ENCODE measurements at regions not wholly inside any gene's neighbourhood (a gene's known extent, or its start where the extent isn't known, plus 50 kb on each side); places are given as distances from the start of the nearest gene placed in this dataset.

GRCh38 chr11:119845305-119845704 lies 116.3 kb upstream of the NECTIN1 start:
- DNase-seq (ENCODE audit: insufficient read length, low spot score) (no peak), FAIRE-seq (no peak)
- TF ChIP-seq CTCF (IDR thresholded peaks at IDR 0.05; ENCODE audit: insufficient read depth, missing control alignments), result no peak

DNA sequence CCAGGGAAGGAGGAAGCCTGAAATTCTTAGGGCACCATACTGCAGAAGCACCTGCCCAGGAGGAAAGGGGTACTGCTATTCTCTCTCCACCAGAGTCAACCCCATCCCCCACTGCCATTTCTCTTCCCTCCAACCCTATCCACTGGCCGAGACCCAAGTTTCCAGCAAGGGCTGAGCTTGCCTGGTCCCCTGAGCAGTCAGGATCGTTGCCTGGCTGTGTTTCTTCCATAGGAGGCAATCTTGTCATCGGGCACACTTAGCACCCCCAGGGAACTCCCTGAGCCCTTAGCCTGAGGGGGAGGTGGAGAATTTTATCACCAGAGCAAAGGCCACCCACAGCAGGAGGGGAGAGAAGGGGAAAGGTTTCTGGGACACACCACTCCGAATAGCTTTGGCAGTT lies 115.8 kb upstream of the NECTIN1 start:
- no peak for DNase-seq (ENCODE audit: insufficient read length, low spot score)
- no peak for TF ChIP-seq CTCF (IDR thresholded peaks at IDR 0.05; ENCODE audit: insufficient read depth, missing control alignments)

GRCh38 chr11:119843877-119844276 lies 114.9 kb upstream of the NECTIN1 start:
- no peak for TF ChIP-seq CTCF (IDR thresholded peaks at IDR 0.05; ENCODE audit: insufficient read depth, missing control alignments)
- FAIRE-seq (no peak), DNase-seq (ENCODE audit: insufficient read length, low spot score) (no peak)

More for the DNA sequence above, 115.8 kb upstream of the NECTIN1 start:
- FAIRE-seq, result no peak

DNA sequence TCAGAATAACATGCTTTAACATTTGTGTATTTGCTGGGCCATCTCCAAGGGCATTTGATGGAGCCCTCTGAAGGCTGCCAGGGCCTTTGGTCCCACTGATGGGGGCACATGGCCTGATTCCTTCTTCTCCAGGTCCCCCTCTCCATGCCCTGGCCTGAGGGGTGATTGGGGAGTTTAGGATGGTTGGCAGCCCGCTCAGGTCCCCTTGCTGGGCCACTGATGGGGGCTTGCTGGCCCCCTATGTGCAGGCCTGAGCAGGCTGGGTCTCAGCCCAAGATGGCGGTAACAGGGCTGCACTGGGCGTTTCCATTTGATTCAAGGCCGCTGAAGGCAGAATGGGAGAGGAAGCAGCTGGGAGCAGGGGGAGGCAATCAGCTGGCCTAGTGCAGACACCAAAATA lies 113.7 kb upstream of the NECTIN1 start:
- no peak for FAIRE-seq
- DNase-seq (ENCODE audit: insufficient read length, low spot score), result no peak
- no peak for TF ChIP-seq CTCF (IDR thresholded peaks at IDR 0.05; ENCODE audit: insufficient read depth, missing control alignments)

GRCh38 chr11:119839476-119840133 lies 110.6 kb upstream of the NECTIN1 start:
- DNase-seq (ENCODE audit: insufficient read length, low spot score) (no peak), FAIRE-seq (no peak)
- no peak for TF ChIP-seq CTCF (IDR thresholded peaks at IDR 0.05; ENCODE audit: insufficient read depth, missing control alignments)

GRCh38 chr11:119835753-119836152 lies 106.8 kb upstream of the NECTIN1 start:
- no peak for DNase-seq (ENCODE audit: insufficient read length, low spot score)
- FAIRE-seq, result no peak
- TF ChIP-seq CTCF (IDR thresholded peaks at IDR 0.05; ENCODE audit: insufficient read depth, missing control alignments), result no peak

DNA sequence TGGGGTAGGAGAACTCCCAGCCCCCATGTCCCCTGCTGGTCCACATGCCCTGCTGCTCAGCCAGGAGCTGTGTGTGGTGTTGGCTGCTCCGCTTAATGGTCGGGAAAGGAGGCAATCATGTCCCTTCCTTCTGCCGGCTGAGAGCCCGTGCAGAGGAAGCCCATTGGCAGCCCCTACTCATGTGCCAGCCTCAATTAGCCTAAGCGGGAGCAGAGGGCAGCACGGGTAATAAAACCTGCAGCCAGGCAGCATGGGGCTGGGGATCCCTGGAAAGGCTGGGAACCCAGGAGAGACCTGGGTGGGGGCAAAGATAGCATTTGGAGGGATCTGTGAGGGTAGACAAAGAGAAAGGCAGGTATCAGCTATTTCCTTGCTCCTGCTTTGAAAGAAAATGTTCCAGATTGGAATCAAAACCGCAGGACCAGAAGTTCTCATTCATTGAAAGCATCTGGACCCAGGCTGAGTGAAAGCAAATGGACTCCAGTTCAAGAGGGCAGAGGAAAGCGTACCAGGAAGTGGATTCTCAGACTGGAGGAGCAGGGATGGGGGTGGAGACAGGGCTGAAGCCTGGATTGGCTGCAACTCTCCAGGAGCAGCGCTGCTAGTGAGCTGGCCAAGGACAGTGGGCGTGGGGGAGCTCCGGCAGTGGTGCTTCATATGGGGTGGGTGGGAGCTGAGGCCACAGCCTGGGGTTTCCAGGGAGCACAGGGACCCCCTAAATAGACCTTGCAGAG lies 103.4 kb upstream of the NECTIN1 start:
- DNase-seq (ENCODE audit: insufficient read length, low spot score), result no peak
- TF ChIP-seq CTCF (IDR thresholded peaks at IDR 0.05; ENCODE audit: insufficient read depth, missing control alignments), result no peak
- no peak for FAIRE-seq

Measured in D721Med (cell line).